NCI-H774 (cell line): ENCODE measurements at regions not wholly inside any gene's neighbourhood (a gene's known extent, or its start where the extent isn't known, plus 50 kb on each side); places are given as distances from the start of the nearest gene placed in this dataset.

ENCODE experiments used
- DNase-seq: peaks from one replicate; lab custom pipeline; 2025; lab: John Stamatoyannopoulos, UW

DNA sequence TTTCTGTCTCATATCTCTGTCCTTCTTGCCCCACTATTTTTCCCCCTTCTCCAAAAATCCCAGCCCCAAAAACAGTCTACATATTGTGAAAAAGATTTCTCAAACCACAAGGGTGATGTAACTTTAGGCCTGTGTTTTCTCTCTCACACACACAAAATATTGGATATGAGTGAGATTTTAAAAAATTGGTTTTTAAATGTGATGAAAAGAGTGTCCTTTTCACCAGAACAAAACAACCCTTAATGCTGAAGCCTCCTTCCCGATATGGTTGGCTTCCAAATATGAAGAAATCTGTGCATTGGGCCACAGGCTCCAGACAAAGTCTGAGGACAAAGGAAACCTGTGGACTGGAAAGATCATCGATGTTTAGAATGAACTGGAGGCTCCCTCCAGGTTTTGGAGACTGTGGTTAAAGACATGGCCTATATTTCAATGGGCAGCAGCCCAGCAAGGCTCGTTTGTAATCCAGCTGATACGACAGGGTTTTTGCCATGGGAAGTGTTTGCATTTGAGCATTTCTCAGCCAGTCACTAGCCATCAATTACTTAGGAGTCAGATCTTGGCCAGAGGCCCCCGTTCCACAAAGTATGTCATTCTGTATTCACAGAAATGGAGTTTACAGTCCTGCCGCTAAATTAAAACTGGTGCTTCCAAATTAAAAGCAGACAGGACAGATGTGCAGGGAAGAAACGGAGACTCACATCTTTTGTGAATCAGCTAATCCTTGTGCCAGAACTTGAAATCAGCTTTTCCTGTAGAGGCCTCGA, 546.3 kb downstream of the EBF1 start:
- DNase-seq, result no peak

GRCh38 chr5:158552241-158552640, 547.5 kb downstream of the EBF1 start:
- no peak for DNase-seq

- no peak for DNase-seq
Observed at GRCh38 chr5:158549311-158549710, 550.4 kb downstream of the EBF1 start.

DNA sequence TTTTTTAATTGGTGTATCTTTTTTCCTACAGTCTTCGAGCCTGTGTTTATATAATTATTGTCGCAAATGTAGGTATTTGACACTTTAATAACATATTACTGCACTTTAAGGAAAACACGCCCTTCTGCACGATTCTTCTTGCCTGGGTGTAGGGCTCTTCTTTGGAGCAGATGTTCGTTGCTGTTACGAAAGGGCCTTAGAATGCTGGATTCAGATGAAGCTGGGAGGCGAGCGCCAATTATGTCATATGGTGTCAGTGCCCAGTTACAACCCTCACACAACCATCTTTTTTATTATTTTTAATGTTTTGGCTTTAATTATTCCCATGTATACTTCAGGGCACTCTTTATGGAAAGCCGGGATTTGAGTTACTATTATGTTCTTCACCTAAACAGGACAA, 553.0 kb downstream of the EBF1 start:
- DNase-seq, result no peak

GRCh38 chr5:158545949-158546530, 553.7 kb downstream of the EBF1 start:
- DNase-seq, result no peak

DNA sequence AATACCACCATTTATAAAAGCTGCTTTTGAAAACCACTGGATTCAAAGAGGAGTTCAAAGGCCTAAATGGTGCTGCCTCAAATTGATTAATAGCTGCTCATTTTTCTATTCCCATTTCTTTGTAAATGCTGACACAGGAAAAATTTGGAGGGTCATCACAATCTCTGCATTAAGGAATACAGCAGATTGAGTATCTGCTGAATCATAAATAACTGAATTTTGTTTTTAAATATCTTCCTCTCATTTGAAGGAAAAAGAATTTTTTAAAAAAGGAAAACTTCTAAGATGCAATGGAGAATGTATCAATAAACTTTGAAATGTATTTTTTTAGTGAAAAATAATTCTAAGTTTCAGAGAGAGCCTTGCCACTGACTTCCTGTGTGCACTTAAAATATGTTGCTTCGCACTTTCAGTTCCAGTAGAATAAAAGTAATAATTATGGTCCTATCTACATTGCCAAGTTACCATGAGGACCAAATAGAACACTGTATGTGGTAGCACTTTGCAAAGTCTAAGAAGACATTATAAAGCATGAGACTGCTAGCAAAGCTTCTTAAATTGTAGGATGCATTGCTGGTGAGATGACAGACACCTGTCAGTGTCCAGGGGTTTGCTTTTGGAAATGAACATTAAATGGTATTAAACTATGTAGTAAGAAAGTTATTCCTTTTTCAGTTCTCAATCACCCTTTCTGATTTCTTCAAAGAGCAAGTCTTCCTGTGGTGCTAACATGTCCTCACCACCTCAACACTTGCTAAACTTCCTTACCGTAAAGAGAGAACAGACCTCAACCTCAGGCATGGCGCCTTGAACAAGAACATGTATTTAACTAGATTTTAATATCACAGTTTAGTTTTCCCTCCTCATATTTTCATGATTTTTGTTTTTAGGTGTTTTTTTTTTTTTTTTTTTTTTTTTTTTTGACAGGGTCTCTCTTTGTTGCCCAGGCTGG, 555.1 kb downstream of the EBF1 start:
- DNase-seq, result no peak

DNA sequence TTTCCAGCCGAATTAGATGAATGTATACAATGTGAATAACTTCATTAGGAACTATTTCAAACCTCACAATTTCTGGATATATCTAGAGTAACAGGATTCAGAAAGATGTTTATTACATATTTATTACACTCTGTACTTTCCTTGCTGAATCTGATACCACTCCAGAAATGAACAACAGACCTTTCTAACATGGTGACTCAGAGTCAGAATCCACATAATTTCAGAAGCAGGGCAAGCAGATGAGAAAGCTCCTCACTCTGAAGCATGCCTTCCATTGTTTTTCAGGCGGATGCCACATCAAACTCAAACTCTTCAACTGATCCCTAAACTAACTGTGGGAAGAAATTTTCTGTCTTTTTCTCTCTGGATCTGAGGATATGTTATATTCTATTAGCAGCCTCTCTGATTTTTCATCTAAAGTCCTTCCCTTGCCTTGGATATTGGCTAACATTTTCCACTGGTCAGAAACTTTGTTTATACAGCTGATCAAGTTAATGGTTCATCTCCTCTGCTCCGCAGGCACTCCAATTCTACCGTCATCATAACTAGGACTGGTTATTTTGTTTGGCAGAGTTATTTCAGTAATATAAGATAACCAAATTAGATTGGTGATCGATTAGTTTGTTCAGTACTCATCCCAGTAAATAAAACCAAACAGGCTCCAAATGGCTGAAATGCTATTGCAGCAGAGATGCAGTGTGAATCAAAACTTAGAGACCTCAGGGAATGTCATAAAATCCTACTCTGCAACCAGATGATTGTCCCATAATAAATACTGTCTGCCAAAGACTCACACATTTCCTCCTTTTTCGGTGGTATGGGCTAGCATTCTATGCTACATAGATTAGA, 556.0 kb downstream of the EBF1 start:
- DNase-seq, result no peak

- no peak for DNase-seq
Observed at GRCh38 chr5:158541536-158542297, 558.0 kb downstream of the EBF1 start.

- DNase-seq, result no peak
Observed at GRCh38 chr5:158538506-158539074, 561.1 kb downstream of the EBF1 start.

GRCh38 chr5:158537366-158537765, 562.4 kb downstream of the EBF1 start:
- no peak for DNase-seq

GRCh38 chr5:158534203-158534602, 565.5 kb downstream of the EBF1 start:
- no peak for DNase-seq

GRCh38 chr5:158532739-158533138, 567.0 kb downstream of the EBF1 start:
- DNase-seq, result no peak

DNA sequence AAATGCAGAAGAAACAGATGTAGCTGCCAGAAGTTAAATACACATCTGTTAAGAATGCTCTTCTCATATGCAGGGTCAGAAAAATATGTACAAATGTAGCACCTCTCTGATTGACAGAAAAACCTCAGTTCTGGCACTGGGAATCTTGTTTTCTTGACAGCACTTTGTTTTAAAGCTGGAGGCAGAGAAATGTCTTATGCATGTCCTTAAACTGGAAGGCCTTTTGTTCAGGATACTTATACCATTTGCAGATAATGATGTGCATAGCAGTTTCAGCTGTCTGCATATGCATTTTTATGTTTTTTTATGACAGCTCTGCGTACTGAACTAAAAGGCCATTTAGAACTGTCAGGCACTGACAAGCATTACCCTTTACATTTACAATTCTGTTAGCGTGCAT, 567.9 kb downstream of the EBF1 start:
- DNase-seq, result no peak

- DNase-seq, result no peak
Observed at GRCh38 chr5:158530115-158530514, 569.6 kb downstream of the EBF1 start.

DNA sequence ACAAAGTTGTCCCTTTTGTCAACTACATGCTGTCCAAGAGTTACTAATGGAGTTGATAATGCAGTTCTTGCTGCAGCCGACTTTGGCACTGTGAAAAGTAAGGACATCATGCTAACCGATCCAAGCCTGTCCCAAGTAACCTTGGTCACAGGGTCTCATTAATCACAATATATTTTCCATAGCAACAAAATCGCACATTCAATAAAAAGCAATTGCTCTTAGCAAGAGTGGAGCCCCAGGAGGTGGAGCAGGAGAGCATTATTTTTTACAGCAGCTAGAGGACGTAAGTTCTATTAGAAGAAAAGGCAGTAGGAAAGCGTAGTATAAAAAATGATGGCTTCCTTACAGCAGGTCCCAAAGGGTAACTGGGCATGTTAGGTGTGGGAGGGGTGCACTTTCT, 570.3 kb downstream of the EBF1 start:
- DNase-seq, result no peak

DNA sequence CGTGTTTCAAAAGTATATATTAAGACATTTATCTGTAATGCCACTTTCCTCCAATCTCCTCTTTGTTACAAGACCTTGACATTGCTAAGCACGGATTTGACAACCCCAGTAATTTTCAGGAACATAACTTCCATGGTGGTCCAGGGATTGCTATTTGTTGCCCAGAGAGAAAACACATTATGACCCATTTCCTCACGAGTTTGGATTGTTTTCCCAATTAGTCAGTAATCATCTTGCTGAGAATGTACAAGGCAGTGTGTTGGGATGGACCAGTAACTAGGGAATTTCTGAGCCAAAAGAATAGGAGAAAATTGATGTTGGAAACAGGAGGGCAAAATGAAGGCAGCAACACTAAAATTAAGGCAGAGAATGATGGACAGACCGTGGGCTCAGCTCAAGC, 574.1 kb downstream of the EBF1 start:
- DNase-seq, result no peak

DNA sequence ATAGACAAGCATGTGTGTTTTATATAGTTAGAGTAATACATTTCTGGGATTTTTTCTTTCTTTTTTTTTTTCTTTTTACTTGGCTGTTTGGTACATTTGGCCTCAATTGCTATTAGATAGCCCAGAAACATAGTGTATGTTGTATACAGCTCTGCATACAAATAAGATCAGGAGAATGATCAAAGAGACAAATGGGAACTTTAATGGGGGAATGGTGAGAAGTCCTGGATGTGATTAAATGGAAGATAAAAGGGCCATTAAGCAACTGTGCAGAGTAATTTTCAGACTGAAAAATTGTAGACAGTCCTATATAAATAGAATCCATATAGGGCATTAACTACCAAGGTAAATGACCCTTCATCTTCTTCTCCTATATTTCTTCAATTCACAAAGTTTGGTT, 575.6 kb downstream of the EBF1 start:
- no peak for DNase-seq

- no peak for DNase-seq
Observed at GRCh38 chr5:158522776-158523175, 576.9 kb downstream of the EBF1 start.

DNA sequence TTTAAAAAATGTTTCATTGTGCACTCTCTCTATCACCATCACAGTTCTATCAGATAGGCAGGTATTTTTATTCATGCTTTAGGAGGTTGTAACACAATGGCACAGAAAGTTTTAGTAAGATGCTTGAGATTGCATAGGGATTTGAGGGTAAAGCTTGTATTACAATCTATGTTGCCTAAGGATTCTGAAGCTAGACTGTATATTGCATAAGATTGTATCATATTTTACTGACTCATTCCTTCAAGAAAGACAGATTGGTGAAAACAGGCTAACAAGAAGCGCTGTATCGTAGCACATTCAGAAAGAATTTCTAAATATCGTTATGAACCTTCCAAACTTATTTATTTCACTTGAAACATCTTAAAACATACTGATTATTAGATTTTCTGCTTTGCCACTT, 577.7 kb downstream of the EBF1 start:
- no peak for DNase-seq

GRCh38 chr5:158519433-158520021, 580.2 kb downstream of the EBF1 start:
- no peak for DNase-seq
